HepG2 (cell line): ENCODE measurements at regions not wholly inside any gene's neighbourhood (a gene's known extent, or its start where the extent isn't known, plus 50 kb on each side); places are given as distances from the start of the nearest gene placed in this dataset.

Experiments used
- ATF4 ChIP-seq, 2 experiments: fragments of 450-650 bp in 1 of 2; sonication (generic) in 1 of 2; formaldehyde crosslinking; IDR thresholded peaks; 2 replicates each; pipeline versions ENCODE4 v1.5.0 to v1.8.0; 2020 to 2022; ENCODE audit warnings: mild to moderate bottlenecking in 1 of 2, missing genetic modification reagents in 1 of 2
- ATF7 ChIP-seq, 2 experiments: fragments of 450-650 bp in 1 of 2; sonication (generic) in 1 of 2; formaldehyde crosslinking in 1 of 2; IDR thresholded peaks; 2 replicates each; pipeline versions ENCODE4 v1.4.0 to v1.6.1; 2016 to 2020; ENCODE audit warnings: antibody characterized with exemption in 1 of 2, mild to moderate bottlenecking in 1 of 2, missing genetic modification reagents in 1 of 2
- ATM ChIP-seq: fragments of 450-650 bp; IDR thresholded peaks from 2 replicates; pipeline ENCODE4 v1.7.1; 2017; ENCODE audit warnings: mild to moderate bottlenecking, borderline replicate concordance
- CBX1 ChIP-seq: IDR thresholded peaks from one replicate; pipeline ENCODE4 v1.6.1; 2016; ENCODE audit warnings: antibody characterized with exemption, low read depth
- CSRNP2 ChIP-seq: sonication (generic); formaldehyde crosslinking; conservative IDR thresholded peaks from 2 replicates; pipeline ENCODE4 v1.8.0; 2022; ENCODE audit warnings: low read depth, missing genetic modification reagents
- EEA1 ChIP-seq: sonication (generic); formaldehyde crosslinking; IDR thresholded peaks from 2 replicates; pipeline ENCODE4 v1.5.1; 2020; ENCODE audit warnings: mild to moderate bottlenecking, missing genetic modification reagents, borderline replicate concordance
- EHMT2 ChIP-seq: fragments of 200-600 bp; sonication (generic); IDR thresholded peaks from 2 replicates; pipeline ENCODE4 v1.7.0; 2017; ENCODE audit warnings: antibody characterized with exemption, low read depth, low read length, borderline replicate concordance
- ERF ChIP-seq: IDR thresholded peaks from 2 replicates; pipeline ENCODE4 v1.6.1; 2018; ENCODE audit warnings: missing biosample characterization, missing genetic modification reagents
- FOXC1 ChIP-seq: sonication (generic); formaldehyde crosslinking; IDR thresholded peaks from 2 replicates; pipeline ENCODE4 v1.8.0; 2022; ENCODE audit warnings: mild to moderate bottlenecking, missing genetic modification reagents, borderline replicate concordance
- GLI4 ChIP-seq: sonication (generic); formaldehyde crosslinking; IDR thresholded peaks from 2 replicates; pipeline ENCODE4 v1.5.1; 2020; ENCODE audit warnings: missing genetic modification reagents, mild to moderate bottlenecking, moderate library complexity, borderline replicate concordance
- GTF2F1 ChIP-seq: fragments of 150-350 bp; IDR thresholded peaks from 2 replicates; pipeline ENCODE4 v1.6.1; 2014; ENCODE audit warnings: low read length
- HNRNPH1 ChIP-seq: fragments of 200-400 bp; formaldehyde crosslinking; optimal IDR thresholded peaks from 2 replicates; pipeline ENCODE3; 2017; ENCODE audit warnings: mild to moderate bottlenecking, low read depth, low read length
- JUND ChIP-seq: sonication (generic); formaldehyde crosslinking; IDR thresholded peaks from 2 replicates; pipeline ENCODE4 v1.8.0; 2022; ENCODE audit warnings: mild to moderate bottlenecking, missing genetic modification reagents
- MAF1 ChIP-seq: sonication (generic); formaldehyde crosslinking; IDR thresholded peaks from 2 replicates; pipeline ENCODE4 v1.5.0; 2020; ENCODE audit warnings: missing genetic modification reagents, borderline replicate concordance
- ONECUT2 ChIP-seq: sonication (generic); formaldehyde crosslinking; IDR thresholded peaks from 2 replicates; pipeline ENCODE4 v1.4.0; 2020; ENCODE audit warnings: missing genetic modification reagents
- SMAD9 ChIP-seq: sonication (generic); formaldehyde crosslinking; IDR thresholded peaks from 2 replicates; pipeline ENCODE4 v1.5.1; 2020; ENCODE audit warnings: mild to moderate bottlenecking, missing genetic modification reagents
- SRSF1 ChIP-seq: fragments of 200-400 bp; formaldehyde crosslinking; optimal IDR thresholded peaks from 2 replicates; pipeline ENCODE3; 2017; ENCODE audit warnings: mild to moderate bottlenecking, low read depth, low read length, moderate library complexity
- SRY ChIP-seq: sonication (generic); formaldehyde crosslinking; IDR thresholded peaks from 2 replicates; pipeline ENCODE4 v1.8.0; 2022; ENCODE audit warnings: mild to moderate bottlenecking, missing genetic modification reagents
- STAG1 ChIP-seq: sonication (generic); formaldehyde crosslinking; IDR thresholded peaks from 2 replicates; pipeline ENCODE4 v1.4.0; 2020; ENCODE audit warnings: missing genetic modification reagents
- TEAD2 ChIP-seq: sonication (generic); formaldehyde crosslinking; IDR thresholded peaks from 2 replicates; pipeline ENCODE4 v1.9.0; 2021; ENCODE audit warnings: missing genetic modification reagents
- ZBTB3 ChIP-seq: sonication (generic); formaldehyde crosslinking; IDR thresholded peaks from 2 replicates; pipeline ENCODE4 v1.4.0; 2020; ENCODE audit warnings: low read depth, mild to moderate bottlenecking, moderate library complexity, missing genetic modification reagents, borderline replicate concordance
- ZBTB33 ChIP-seq: sonication (generic); formaldehyde crosslinking; IDR thresholded peaks from 2 replicates; pipeline ENCODE4 v1.4.0; 2020; ENCODE audit warnings: missing genetic modification reagents
- ZBTB7B ChIP-seq: sonication (generic); formaldehyde crosslinking; IDR thresholded peaks from 2 replicates; pipeline ENCODE4 v1.4.0; 2020; ENCODE audit warnings: missing genetic modification reagents
- ZNF512 ChIP-seq: sonication (generic); formaldehyde crosslinking; IDR thresholded peaks from 2 replicates; pipeline ENCODE4 v1.4.0; 2020; ENCODE audit warnings: mild to moderate bottlenecking, missing genetic modification reagents
- ZNF572 ChIP-seq: sonication (generic); formaldehyde crosslinking; IDR thresholded peaks from 2 replicates; pipeline ENCODE4 v1.5.1; 2020; ENCODE audit warnings: mild to moderate bottlenecking, missing genetic modification reagents
- ZNF883 ChIP-seq: sonication (generic); formaldehyde crosslinking; IDR thresholded peaks from 2 replicates; pipeline ENCODE4 v1.5.1; 2020; ENCODE audit warnings: mild to moderate bottlenecking, missing genetic modification reagents; ENCODE audit errors: not compliant biosample characterization
- ZNF891 ChIP-seq: sonication (generic); formaldehyde crosslinking; IDR thresholded peaks from 2 replicates; pipeline ENCODE4 v1.5.0; 2020; ENCODE audit warnings: mild to moderate bottlenecking, missing genetic modification reagents

- TF ChIP-seq MAF1 (CRISPR knock-in tag) (no peak), EHMT2 (no peak), ZBTB7B (no peak), EEA1 (CRISPR knock-in tag) (no peak), FOXC1 (CRISPR knock-in tag) (no peak), ONECUT2 (no peak), GTF2F1 (no peak), GLI4 (CRISPR knock-in tag) (no peak), CSRNP2 (no peak), HNRNPH1 (no peak), ERF (CRISPR knock-in tag) (no peak), SRY (CRISPR knock-in tag) (no peak), ZNF572 (no peak), SMAD9 (CRISPR knock-in tag) (no peak), ZNF891 (CRISPR knock-in tag) (no peak), ZBTB3 (CRISPR knock-in tag) (no peak), ZNF883 (CRISPR knock-in tag) (no peak), ATF7 (IDR thresholded peaks at IDR 0.05) (no peak), ATF7 (CRISPR knock-in tag; IDR thresholded peaks at IDR 0.05) (no peak), SRSF1 (no peak), TEAD2 (CRISPR knock-in tag) (no peak), ZBTB33 (CRISPR knock-in tag) (no peak), ATF4 (CRISPR knock-in tag; IDR thresholded peaks at IDR 0.05) (no peak), STAG1 (no peak), ATM (no peak), ZNF512 (no peak), JUND (CRISPR knock-in tag) (no peak), CBX1 (no peak)
These were observed 296.7 kb downstream of the SAMD5 start (continued) for GRCh38 chr6:147805155-147805554.
